Smooth muscle cell (in vitro differentiated cells): ENCODE measurements at regions not wholly inside any gene's neighbourhood (a gene's known extent, or its start where the extent isn't known, plus 50 kb on each side); places are given as distances from the start of the nearest gene placed in this dataset.

ENCODE experiments used
- DNase-seq: peaks from one replicate; lab custom pipeline; 2025; ENCODE audit not compliant: unreplicated experiment; lab: John Stamatoyannopoulos, UW
- H2AFZ ChIP-seq: fragments of 200-600 bp; sonication (generic); 2 replicates; pipeline ENCODE4 v1.6.0; 2016; ENCODE audit warnings: antibody characterized with exemption, low read depth, mild to moderate bottlenecking
- H3F3A ChIP-seq: fragments of 200-600 bp; sonication (generic); 2 replicates; pipeline ENCODE4 v1.6.0; 2017; ENCODE audit warnings: antibody characterized with exemption, low read depth
- H3K27ac ChIP-seq: fragments of 200-600 bp; sonication (generic); 2 replicates; pipeline ENCODE4 v1.5.1; 2016; ENCODE audit warnings: low read depth, mild to moderate bottlenecking
- H3K27me3 ChIP-seq: fragments of 200-600 bp; sonication (generic); 2 replicates; pipeline ENCODE4 v1.6.1; 2016; ENCODE audit warnings: low read depth, mild to moderate bottlenecking
- H3K36me3 ChIP-seq: fragments of 200-600 bp; sonication (generic); 2 replicates; pipeline ENCODE4 v1.5.1; 2016; ENCODE audit warnings: low read depth
- H3K4me1 ChIP-seq: fragments of 200-600 bp; sonication (generic); 2 replicates; pipeline ENCODE4 v1.5.1; 2016; ENCODE audit warnings: low read depth
- H3K4me2 ChIP-seq: fragments of 200-600 bp; sonication (generic); 2 replicates; pipeline ENCODE4 v1.6.0; 2016; ENCODE audit warnings: mild to moderate bottlenecking
- H3K4me3 ChIP-seq: fragments of 200-600 bp; sonication (generic); 2 replicates; pipeline ENCODE4 v1.5.1; 2016; ENCODE audit warnings: mild to moderate bottlenecking
- H3K79me2 ChIP-seq: fragments of 200-600 bp; sonication (generic); 2 replicates; pipeline ENCODE4 v1.6.0; 2016; ENCODE audit warnings: low read depth, mild to moderate bottlenecking
- H3K9ac ChIP-seq: fragments of 200-600 bp; sonication (generic); 2 replicates; pipeline ENCODE4 v1.6.0; 2016; ENCODE audit warnings: low read depth
- H3K9me3 ChIP-seq: fragments of 200-600 bp; sonication (generic); replicated peaks from 2 replicates; pipeline ENCODE4 v1.5.1; 2016; ENCODE audit warnings: low read depth
- H4K20me1 ChIP-seq: fragments of 200-600 bp; sonication (generic); 2 replicates; pipeline ENCODE4 v1.6.0; 2016; ENCODE audit warnings: low read depth
- CTCF ChIP-seq: fragments of 200-600 bp; sonication (generic); IDR thresholded peaks from 2 replicates; pipeline ENCODE4 v1.5.1; 2017; ENCODE audit warnings: borderline replicate concordance, mild to moderate bottlenecking, antibody characterized with exemption; ENCODE audit not compliant: insufficient read depth, poor library complexity, severe bottlenecking
- WGBS: methylation state at CpG from one replicate; pipeline ENCODE4 v1.1.7; 2016; ENCODE audit warnings: low lambda C conversion rate; 5-methylcytosine and 5-hydroxymethylcytosine counted together

- H3K27ac ChIP-seq, result no peak overlapping the region
- H3K79me2 ChIP-seq, result no peaks in the 10 kb centered on the region
- H3K4me1 ChIP-seq, result no peaks in the 10 kb centered on the region
- no peak overlapping the region for H2AFZ ChIP-seq
- no peaks in the 10 kb centered on the region for H3K9me3 ChIP-seq
- H3K4me2 ChIP-seq, result no peak overlapping the region
- no peaks in the 10 kb centered on the region for H3F3A ChIP-seq
- H3K9ac ChIP-seq, result no peak overlapping the region
- DNase-seq, result no peak
- WGBS, result 97% methylated on average over 8 of the region's 8 CpGs
- H3K27me3 ChIP-seq, result no peaks in the 10 kb centered on the region
- no peak for TF ChIP-seq CTCF
- no peaks in the 10 kb centered on the region for H4K20me1 ChIP-seq
- no peak overlapping the region for H3K4me3 ChIP-seq
- H3K36me3 ChIP-seq, result no peaks in the 10 kb centered on the region
These were observed 1018.4 kb upstream of the INTU start for GRCh38 chr4:126614356-126614855.

GRCh38 chr4:126616795-126617194 is 1016.0 kb upstream of the INTU start:
- Histone ChIP-seq H2AFZ (no peak overlapping the region), H3K79me2 (no peaks in the 10 kb centered on the region), H3K9me3 (no peaks in the 10 kb centered on the region), H3K9ac (no peak overlapping the region), H3F3A (no peaks in the 10 kb centered on the region), H3K27me3 (no peaks in the 10 kb centered on the region), H3K4me1 (no peaks in the 10 kb centered on the region), H3K36me3 (no peaks in the 10 kb centered on the region), H4K20me1 (no peaks in the 10 kb centered on the region), H3K4me3 (no peak overlapping the region), H3K27ac (no peak overlapping the region), H3K4me2 (no peak overlapping the region)
- no peak for DNase-seq
- WGBS, result 100% methylated on average over 3 of the region's 3 CpGs
- TF ChIP-seq CTCF, result no peak

- Histone ChIP-seq H3F3A (no peaks in the 10 kb centered on the region), H3K36me3 (no peaks in the 10 kb centered on the region), H2AFZ (no peak overlapping the region), H3K4me1 (no peaks in the 10 kb centered on the region), H3K79me2 (no peaks in the 10 kb centered on the region), H3K9ac (no peak overlapping the region), H3K4me3 (no peak overlapping the region), H3K9me3 (no peaks in the 10 kb centered on the region), H4K20me1 (no peaks in the 10 kb centered on the region), H3K27me3 (no peaks in the 10 kb centered on the region), H3K27ac (no peak overlapping the region), H3K4me2 (no peak overlapping the region)
- TF ChIP-seq CTCF, result peak; percentile 53
- DNase-seq, result no peak
These were observed 1005.5 kb upstream of the INTU start for GRCh38 chr4:126627255-126627654.

- Histone ChIP-seq H3K36me3 (no peaks in the 10 kb centered on the region), H3K27me3 (no peaks in the 10 kb centered on the region), H4K20me1 (no peaks in the 10 kb centered on the region), H3K4me2 (no peak overlapping the region), H3K9ac (no peak overlapping the region), H3K9me3 (no peaks in the 10 kb centered on the region), H3K27ac (no peak overlapping the region), H3K4me1 (no peaks in the 10 kb centered on the region), H3K79me2 (no peaks in the 10 kb centered on the region), H2AFZ (no peak overlapping the region), H3K4me3 (no peak overlapping the region), H3F3A (no peaks in the 10 kb centered on the region)
- DNase-seq, result no peak
- 90% methylated on average over 3 of the region's 3 CpGs for WGBS
- no peak for TF ChIP-seq CTCF
These were observed 1003.8 kb upstream of the INTU start for GRCh38 chr4:126628933-126629332.
